ENCODE measurements at regions not wholly inside any gene's neighbourhood (a gene's known extent, or its start where the extent isn't known, plus 50 kb on each side); places are given as distances from the start of the nearest gene placed in this dataset.

DNA sequence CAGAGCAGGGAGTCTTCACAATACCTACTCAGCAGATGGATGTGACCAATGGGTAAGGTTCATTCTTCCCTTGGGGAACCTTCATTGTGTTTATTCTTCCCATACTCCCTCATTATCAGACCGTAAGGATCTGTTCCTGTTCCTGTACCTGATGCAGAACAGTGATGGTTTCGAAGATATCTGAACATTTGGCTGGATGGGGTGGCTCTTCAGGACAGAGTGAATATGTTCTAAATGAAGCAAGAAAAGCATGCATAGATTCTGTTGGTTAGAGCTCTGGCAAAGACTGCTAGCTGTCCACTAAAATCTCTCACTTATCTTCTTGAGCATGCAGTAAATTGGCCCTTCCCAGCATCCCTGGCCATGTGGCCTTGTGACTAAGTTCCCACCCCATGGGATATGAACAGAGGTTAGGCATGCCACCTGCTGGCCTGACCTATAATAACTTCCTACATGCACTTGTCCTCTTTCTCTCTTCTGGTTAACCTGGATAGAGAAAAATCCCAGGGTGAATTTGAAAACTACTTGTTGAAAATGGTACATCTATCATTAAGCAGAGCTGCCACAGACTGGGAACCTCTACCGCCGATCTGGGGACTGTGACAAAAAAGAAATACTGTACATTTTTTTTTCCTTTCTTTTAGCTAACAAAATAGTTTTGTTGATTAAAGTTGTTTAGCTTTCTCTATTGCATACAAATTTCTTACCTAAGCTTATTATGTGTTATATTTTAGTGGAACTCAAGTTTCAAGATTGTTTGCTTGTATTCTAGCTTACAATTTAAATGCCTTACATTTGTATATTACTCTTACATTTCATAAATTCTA is 60.0 kb upstream of the BANK1 start:
- Mint-ChIP-seq H3K27me3 (ENCODE audit: insufficient read depth) (no peaks in the 10 kb centered on the region; the same call in 1 of the 2 replicates), H3K9me3 (no peaks in the 10 kb centered on the region), H3K36me3 (ENCODE audit: low read depth) (no peaks in the 10 kb centered on the region), H3K4me1 (ENCODE audit: low read depth) (no peaks in the 10 kb centered on the region), H3K4me3 (no peak overlapping the region), H3K27ac (no peak overlapping the region)
- TF ChIP-seq CTCF (IDR thresholded peaks at IDR 0.05) = peak; percentile 86
- peak; percentile 65 for DNase-seq

- Mint-ChIP-seq H3K27me3 (ENCODE audit: insufficient read depth) (no peaks in the 10 kb centered on the region; the same call in 1 of the 2 replicates), H3K36me3 (ENCODE audit: low read depth) (no peaks in the 10 kb centered on the region), H3K9me3 (no peaks in the 10 kb centered on the region), H3K4me3 (no peak overlapping the region), H3K4me1 (ENCODE audit: low read depth) (no peaks in the 10 kb centered on the region), H3K27ac (no peak overlapping the region)
- no peak for DNase-seq
- no peak for TF ChIP-seq CTCF (IDR thresholded peaks at IDR 0.05)
These were observed 63.3 kb upstream of the BANK1 start for GRCh38 chr4:101727238-101727637.

- H3K4me1 Mint-ChIP-seq (ENCODE audit: low read depth) = no peaks in the 10 kb centered on the region
- no peak overlapping the region for H3K27ac Mint-ChIP-seq
- no peaks in the 10 kb centered on the region for H3K36me3 Mint-ChIP-seq (ENCODE audit: low read depth)
- H3K9me3 Mint-ChIP-seq = no peaks in the 10 kb centered on the region
- DNase-seq = no peak
- TF ChIP-seq CTCF (IDR thresholded peaks at IDR 0.05) = no peak
- H3K4me3 Mint-ChIP-seq = no peak overlapping the region
- H3K27me3 Mint-ChIP-seq (ENCODE audit: insufficient read depth) = no peaks in the 10 kb centered on the region; the same call in 1 of the 2 replicates
These were observed 66.4 kb upstream of the BANK1 start for GRCh38 chr4:101724093-101724492.

GRCh38 chr4:101718810-101719209 is 71.7 kb upstream of the BANK1 start:
- Mint-ChIP-seq H3K36me3 (ENCODE audit: low read depth) (no peaks in the 10 kb centered on the region), H3K9me3 (no peaks in the 10 kb centered on the region), H3K4me1 (ENCODE audit: low read depth) (no peaks in the 10 kb centered on the region), H3K4me3 (no peak overlapping the region), H3K27ac (no peak overlapping the region), H3K27me3 (ENCODE audit: insufficient read depth) (no peaks in the 10 kb centered on the region; the same call in 1 of the 2 replicates)
- TF ChIP-seq CTCF (IDR thresholded peaks at IDR 0.05) = no peak
- DNase-seq = no peak

DNA sequence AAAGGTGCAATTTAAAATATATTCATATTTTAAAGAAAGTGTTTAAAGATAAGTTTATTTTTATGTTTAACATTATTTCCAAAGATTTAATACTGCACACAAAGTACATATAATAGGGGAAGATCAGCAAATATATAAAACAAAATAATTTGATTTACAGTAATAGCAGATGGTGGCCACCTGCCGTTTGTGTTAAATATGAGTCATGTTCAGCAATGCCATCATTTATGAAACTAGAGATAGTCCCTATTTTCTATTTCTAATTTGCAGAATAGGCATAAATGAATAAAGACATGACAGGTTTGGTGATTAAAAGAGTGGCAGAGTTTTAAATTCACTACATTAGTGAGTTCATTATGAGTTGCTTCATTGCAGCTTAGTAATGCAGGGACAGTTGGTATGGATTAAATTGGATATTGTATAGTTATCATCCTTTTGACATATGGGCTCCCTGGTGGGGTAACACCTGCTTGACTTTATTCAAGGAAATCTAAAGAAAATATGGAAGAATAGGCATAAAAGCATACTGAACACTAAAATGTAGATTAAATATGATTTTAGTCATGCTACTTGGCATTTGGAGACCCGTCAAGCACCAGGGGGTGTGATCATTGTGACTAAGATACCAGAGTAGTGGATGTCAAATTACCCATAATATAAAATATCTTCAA is 78.8 kb upstream of the BANK1 start:
- DNase-seq = no peak
- H3K36me3 Mint-ChIP-seq (ENCODE audit: low read depth) = no peaks in the 10 kb centered on the region

More for the DNA sequence above, 78.8 kb upstream of the BANK1 start:
- Mint-ChIP-seq H3K9me3 (peaks cover 1% of the 10 kb centered on the region), H3K27me3 (ENCODE audit: insufficient read depth) (peaks cover 3% of the 10 kb centered on the region), H3K27ac (no peak overlapping the region), H3K4me3 (no peak overlapping the region), H3K4me1 (ENCODE audit: low read depth) (no peaks in the 10 kb centered on the region)
- TF ChIP-seq CTCF (IDR thresholded peaks at IDR 0.05) = no peak

Measured in HFFc6 (cell line).